KBM-7 (cell line): ENCODE measurements at regions not wholly inside any gene's neighbourhood (a gene's known extent, or its start where the extent isn't known, plus 50 kb on each side); places are given as distances from the start of the nearest gene placed in this dataset.

Experiments used
- DNase-seq: peaks from one replicate; pipeline ENCODE4 v3.0.0-alpha.2; 2015
- in situ Hi-C: fragments of 300-500 bp; cut with MboI; formaldehyde crosslinking; loops from 2 replicates; pipeline ENCODE4 v1.14.3; 2020; ENCODE audit warnings: low sequenced_read_pairs, low pct_unique_long_range_greater_than_20kb, mixed read lengths

DNA sequence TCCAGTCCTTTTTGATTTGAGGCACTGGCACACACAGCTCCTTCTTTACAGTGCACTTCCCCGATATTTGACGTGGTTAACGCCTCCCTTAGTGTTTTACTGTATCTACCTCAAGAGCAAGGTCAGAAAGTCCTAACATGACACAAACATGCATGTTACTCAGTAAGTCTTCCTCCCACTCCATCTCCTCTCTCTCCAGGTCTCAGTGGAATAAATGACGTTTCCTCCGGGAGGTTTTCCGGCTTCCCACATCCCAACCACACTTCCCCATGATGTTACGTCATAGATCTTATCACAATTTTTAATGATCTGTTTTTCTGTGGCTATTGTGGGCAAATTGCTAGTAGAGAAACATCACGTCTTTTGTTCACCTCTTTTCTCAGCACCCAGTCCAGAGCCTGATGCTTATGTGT lies 165.7 kb downstream of the PTPN20 start:
- DNase-seq: peak; percentile 14
- in situ Hi-C loops: no loop called here

DNA sequence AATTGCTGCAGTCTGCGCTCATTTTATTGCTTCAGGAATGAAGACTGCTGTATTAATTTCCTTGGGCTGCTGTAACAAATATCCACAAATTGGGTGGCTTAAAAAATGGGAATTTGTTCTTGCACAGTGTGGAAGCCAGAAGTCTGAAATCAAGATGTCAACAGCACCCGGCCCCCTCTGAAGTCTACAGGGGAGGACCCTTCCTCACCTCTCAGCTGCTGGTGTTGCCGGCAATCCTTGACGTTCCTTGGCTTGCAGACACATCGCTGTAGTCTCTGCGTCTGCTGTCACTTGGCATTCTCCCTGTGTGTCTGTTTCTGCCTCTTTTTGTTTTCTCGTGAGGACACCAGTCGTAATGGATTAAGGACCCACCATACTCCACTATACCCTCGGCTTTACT lies 166.2 kb downstream of the PTPN20 start:
- DNase-seq: no peak
- in situ Hi-C loops: no loop called here

DNA sequence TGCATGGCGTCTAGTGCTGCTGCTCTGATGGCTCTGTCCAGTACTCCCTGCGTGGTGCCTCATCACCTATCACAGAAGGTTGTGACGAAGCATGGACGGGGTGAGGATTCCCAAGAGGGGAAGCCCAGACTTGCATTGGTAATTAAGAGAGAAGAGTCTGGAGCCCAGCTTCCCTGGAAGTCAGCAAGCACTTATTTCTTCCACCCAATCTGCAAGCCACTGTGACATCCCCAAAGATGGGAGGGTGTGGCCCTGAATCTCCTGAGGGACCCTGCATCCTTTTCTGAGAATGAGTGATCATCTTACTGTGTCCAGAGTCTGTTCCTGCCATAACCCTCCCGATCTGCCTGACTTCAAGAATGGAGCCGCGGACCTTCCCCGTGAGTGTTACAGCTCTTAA lies 166.7 kb downstream of the PTPN20 start:
- in situ Hi-C loops: no loop called here

DNA sequence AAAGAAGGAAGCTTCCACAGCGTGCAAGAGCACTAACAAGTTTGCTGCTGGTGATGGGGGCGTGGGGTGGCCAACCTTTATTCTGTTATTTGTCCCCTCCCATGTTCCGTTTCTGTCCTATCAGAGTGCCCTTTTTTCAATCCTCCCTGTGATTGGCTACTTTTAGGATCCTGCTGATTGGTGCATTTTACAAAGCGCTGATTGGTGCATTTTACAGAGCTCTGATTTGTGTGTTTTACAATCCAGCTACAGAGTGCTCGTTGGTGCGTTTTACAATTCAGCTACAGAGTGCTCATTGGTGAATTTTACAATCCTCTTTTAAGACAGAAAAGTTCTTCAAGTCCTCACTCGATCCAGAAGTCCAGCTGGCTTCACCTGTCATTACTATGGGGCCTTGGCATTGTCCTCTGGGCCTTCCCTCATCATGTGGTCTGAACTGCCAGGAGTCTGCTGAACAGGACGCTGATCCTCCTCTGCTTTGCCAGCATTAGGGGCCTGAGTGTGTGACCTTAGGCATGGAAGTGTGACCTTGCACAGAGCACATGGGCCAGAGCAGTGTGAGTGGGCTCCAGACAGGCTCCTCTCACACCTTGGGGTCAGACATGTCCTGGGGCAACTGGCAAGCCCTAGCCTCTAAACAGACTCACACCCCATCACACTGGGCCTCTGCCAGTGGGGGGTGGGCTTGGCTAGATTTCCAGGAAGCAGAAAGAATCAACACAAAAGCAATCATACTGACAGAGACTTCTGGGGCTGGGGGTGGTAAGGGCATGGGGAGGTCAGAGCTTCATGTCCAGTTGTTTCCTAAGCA lies 167.4 kb downstream of the PTPN20 start:
- DNase-seq: no peak
- in situ Hi-C loops: no loop called here

More for the DNA sequence above, 166.7 kb downstream of the PTPN20 start:
- no peak for DNase-seq

DNA sequence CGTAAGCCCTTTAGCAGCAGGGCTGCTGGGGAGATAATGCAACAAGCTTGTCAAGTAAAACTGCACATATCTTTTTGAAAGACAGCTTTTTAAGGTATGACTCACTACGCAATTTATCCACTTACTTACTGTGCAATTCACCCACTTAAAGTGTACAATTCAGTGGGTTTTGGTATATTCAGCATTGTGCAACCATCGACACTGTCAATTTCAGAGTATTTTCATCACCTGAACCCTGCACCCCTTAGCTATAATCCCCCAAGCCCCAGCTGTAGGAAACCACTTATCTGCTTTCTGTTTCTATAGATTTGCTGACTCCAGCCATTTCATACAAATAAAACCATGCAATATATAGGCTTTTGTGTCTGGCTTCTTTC lies 168.0 kb downstream of the PTPN20 start:
- DNase-seq: no peak

DNA sequence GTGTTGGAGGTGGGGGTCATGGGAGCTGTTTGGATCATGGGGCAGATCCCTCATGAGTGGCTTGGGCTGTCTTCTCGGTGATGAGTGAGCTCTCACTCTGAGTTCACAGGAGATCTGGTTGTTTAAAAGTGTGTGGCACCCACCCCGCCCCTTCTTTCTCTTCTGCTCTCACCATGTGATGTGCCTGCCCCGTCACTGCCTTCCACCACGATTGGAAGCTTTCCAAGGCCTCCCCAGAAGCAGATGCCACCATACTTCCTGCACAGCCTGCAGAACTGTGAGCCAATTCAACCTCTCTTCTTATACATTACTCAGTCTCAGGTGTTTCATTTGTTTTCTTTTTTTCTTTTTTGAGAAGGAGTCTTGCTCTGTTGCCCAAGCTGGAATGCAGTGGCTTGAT lies 170.0 kb downstream of the PTPN20 start:
- in situ Hi-C loops: no loop called here
- DNase-seq: no peak

More for the DNA sequence above, 168.0 kb downstream of the PTPN20 start:
- in situ Hi-C loops: no loop called here

DNA sequence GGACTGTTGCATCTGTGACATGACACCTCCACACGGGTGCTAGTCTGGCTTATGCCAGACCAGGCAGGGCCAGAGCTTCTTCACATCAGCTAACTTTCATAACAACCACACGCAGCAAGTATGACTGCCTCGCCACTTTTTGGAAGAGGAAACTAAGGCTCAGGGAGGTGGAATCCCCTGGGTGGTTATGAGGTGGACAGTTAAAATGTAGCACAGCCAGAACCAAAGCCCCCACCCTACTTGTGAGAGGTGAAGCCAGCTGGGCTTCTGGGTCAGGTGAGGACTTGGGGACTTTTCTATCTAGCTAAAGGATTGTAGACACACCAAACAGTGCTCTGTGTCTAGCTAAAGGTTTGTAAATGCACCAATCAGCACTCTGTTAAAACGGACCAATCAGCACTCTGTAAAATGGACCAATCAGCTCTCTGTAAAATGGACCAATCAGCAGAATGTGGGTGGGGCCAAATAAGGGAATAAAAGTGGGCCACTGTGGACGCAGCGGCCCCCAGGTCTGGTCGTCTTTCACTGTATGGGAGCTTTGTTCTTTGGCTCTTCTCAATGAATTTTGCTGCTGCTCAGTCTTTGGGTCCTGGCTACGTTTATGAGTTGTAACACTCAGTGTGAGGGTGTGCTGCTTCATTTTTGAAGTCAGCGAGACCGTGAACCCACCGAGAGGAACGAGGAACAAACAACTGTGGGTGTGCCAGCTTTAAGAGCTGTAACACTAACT lies 171.0 kb downstream of the PTPN20 start:
- in situ Hi-C loops: no loop called here
- DNase-seq: no peak

DNA sequence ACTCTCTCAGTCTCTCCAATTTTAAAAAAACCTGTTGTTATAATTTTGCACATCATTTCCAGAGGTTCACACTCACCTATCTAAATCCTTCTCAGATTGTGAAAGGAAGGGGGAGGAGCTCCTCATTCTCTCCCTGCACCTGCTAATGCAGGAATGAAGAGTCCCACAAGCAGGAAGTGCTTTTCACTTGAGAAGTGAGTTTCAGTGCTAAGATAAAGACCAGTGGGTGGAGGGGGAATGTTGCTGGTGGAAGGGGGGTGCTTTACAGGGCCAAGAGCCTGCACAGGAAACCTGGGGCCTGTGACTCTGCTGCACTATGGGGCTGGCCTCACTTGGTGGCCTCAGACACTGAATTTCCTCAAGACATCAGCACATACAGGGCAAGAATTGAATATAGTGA lies 176.4 kb downstream of the PTPN20 start:
- in situ Hi-C loops: no loop called here
- DNase-seq: no peak

DNA sequence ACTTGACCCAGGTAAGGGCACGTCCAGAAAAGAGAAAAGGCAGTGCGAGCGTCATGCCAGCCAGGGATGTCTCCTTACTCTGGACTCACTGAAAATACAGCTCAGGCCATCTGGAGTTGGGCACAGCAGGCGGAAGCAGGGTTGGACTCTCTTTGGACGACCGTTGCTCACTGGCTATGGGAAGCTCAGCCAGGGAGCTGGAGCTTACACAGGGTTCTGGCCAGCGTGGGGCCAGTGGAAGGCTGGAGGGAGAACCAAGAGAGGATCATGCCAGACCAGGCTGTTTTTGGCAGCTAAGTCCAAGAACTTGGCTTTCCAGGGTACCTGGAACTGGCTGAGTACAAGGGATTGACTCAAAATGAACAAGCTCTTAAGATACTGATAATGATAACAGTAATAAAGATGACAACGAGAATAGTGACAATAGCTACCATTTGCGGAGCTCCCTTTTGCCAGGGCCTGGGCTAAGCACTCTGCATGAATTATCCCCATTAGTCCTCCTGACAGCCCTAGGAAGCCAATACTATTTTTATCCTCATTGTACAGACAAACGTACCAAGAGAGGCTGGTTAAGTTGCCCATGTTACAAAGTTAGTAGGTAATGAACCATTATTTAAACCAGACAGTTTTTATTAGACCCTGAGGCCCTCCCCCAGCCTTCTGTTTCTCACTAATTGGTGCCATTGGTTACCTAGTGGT lies 177.6 kb downstream of the PTPN20 start:
- in situ Hi-C loops: no loop called here
- no peak for DNase-seq

DNA sequence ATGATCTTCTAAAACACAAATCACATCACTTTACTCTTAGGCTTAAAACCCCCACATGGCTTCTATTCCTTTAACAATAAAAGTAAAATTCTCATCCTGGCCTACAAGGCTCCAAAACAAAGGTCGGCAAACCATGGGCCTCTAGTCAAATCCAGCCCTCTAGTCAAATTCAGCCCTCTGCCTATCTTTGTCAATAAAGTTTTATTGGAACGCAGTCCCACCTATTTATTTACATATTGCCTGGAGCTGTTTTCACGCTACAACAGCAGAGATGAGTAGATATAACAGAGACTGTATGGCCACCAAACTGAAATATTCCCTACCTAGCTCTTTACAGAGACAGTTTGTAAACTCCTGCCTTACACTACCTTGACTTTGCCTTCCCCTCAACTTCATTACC lies 178.8 kb downstream of the PTPN20 start:
- DNase-seq: no peak
- in situ Hi-C loops: no loop called here

DNA sequence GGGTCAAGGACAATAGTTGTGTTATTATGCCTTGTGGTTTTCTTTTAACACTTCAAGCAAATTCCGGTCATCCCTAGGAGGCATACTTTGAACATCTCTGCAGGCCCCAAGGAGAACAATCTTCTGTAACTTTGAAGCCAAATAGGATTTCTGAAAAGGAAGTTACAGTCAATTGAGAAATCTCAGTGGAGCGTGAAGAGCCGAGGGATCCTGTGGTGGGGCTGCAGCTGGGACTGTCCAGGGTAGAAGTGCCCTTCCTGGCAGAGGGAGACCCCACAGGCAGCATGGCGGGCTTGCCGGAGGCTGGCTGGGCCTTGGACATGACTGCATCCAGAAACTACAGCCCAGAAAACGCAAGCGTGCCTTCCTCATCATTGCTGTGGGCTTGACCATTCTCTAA lies 179.7 kb downstream of the PTPN20 start:
- in situ Hi-C loops: no loop called here
- peak; percentile 2 for DNase-seq

DNA sequence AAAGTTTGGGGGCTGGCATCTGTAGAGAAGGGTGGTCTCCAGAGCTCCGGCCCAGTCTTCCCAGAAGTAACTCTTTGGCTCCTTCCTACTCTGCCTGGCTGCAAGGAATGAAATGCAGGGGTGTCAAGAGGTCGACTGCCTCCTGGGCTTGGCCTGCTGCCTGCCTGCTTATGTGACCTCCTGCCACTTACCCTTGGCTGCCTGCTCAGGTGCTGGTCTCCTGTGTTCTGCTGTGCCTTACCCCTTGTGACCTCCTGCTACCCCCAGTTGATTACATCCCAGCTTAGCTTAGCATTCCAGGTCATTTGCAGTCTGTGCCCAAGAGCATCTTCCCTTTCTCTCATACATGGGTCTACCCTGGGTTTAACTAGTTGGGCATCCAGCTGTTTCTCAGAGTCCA lies 180.2 kb downstream of the PTPN20 start:
- in situ Hi-C loops: no loop called here

DNA sequence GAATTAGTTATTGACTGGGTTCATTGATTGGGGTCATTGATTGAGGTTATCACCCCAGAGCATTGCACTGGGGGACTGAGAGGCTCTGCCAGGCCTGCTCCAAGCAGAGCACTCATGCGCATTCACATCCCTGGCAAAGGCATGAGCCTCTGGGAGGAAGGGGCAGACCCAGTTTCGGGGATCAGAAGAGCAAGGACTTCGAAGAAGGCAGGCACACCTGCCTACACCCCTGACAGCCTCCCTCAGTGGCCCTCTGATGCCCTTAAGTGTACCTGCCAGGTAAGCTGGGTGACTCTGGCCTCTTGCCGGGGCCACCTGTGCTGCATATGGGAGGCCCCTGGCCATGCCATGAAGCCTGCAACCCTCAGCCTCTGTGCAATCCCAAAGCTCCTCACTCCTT lies 181.1 kb downstream of the PTPN20 start:
- DNase-seq: no peak
- in situ Hi-C loops: no loop called here

More for the DNA sequence above, 180.2 kb downstream of the PTPN20 start:
- no peak for DNase-seq

DNA sequence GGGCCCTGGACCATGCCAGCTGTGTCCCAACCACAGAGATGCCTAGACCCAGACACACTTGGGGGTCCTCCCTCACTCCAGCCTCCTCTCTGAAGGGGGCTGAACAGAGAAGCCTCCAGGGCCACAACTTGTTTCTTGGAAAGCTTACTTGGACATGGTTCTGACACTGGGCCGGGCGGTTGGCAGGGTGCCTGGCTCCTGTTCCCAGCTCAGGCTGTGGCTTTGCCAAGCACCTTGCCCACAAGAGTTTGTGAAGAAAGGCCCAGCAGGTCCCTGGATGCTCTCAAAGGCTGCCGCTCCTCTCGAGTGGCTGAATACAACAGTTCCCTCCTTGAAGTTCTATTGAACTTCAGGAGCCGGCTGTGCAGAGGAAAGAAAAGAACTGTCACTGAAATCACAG lies 181.6 kb downstream of the PTPN20 start:
- in situ Hi-C loops: no loop called here
- DNase-seq: no peak

DNA sequence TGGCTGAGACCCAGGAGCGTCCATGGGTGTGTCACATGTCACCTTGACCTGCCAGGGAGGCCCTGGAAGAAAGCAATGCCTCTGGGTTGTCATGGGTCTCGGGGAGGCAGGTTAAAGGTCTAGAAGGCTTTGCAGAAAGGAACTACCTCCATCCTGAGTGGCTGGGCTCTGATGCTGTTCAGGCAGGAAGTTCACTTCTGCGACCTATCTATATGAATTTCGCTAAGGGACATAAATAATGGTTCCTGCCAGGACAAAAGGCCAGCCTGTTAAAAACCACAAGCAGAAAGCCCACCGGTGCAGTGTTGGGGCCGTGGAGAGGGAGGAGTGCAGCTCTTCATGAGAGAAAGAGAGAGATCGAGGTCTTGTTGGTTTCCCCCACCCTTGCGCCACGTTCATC lies 182.9 kb downstream of the PTPN20 start:
- DNase-seq: no peak
- in situ Hi-C loops: no loop called here

DNA sequence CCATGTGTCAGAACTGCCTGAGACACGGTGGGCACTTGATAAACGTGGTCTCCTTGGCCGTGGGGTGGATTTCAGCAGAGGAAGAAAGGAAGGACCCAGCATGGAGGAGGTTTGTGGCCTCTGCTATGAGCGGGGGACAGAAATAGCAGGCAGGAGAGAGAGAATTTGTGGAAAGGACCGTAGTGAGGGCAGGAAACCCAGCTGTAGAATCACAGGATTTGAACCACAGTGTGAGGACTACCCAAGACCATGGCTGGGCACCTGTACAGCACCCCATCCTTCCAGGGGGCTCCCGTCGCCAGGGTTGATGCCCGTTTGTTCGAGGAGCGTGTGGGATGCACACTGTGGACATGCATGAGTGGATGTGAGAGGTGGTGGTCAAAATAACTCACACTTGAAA lies 183.4 kb downstream of the PTPN20 start:
- in situ Hi-C loops: no loop called here
- DNase-seq: no peak

DNA sequence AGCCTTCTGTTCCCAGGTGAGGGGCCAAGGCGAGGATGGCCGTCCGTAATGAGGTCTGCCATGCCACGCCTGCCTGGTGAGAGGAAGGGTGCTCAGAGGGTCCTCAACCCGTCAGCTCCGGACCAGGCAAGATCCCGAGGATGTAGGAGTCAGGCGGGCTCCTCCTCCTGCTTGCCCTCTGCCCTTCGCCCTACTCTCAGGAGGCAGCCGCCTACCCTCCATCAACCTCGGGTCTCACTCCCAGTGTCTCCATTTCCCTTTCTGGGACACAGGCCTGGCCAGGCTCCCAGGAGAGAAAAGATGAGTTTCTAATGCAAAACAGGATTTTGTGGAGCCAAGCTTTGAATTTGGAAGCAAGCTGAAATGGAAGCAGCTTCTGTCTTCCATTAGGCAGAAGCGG lies 184.0 kb downstream of the PTPN20 start:
- no peak for DNase-seq
- in situ Hi-C loops: no loop called here

DNA sequence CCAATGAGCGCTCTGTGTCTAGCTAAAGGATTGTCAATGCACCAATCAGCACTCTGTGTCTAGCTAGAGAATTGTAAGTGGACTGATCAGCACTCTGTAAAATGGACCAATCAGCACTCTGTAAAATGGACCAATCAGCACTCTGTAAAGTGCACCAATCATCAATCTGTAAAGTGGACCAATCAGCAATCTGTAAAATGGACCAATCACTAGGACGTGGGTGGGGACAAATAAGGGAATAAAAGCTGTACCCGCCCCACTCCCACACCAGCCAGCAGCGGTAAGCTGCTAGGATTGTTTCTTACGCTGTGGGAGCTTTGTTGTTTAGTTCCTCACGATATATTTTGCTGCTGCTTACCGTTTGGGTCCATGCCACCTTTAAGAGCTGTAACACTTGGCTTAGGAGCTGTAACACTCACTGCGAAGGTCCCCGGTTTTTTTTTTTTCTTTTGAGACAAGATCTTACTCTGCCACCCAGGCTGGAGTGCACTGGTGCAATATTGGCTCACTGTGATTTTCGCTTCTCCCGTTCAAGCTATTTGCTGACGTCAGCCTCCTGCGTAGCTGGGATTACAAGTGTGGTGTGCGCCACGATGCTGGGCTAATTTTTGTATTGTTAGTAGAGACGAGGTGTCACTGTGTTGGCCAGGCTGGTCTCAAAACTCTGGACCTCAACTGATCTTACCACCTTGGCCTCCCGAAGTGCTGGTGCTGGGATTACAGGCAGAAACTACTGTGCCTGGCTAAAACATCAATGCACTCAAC lies 184.8 kb downstream of the PTPN20 start:
- no peak for DNase-seq
- in situ Hi-C loops: no loop called here

DNA sequence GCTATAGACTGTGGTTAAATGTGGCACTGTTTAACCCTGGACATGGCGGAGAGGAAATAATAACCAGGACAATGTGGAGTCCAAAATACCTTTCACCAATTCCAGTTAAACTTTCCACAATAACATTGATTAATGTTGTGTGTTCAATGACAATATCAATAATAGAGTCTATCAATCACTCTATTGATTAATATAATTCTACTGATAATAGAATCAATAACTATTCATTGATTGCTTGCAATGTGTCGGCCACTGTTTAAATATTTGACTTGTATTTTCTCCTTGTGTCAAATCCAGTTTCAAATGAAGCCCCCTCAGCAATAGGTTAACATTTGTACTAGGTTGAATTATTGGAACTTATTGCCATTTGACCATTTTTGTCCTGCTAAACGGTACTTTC lies 187.0 kb downstream of the PTPN20 start:
- in situ Hi-C loops: no loop called here
- DNase-seq: no peak
